ENCODE measurements at regions not wholly inside any gene's neighbourhood (a gene's known extent, or its start where the extent isn't known, plus 50 kb on each side); places are given as distances from the start of the nearest gene placed in this dataset.

- no peak overlapping the region for H3K4me3 ChIP-seq (ENCODE audit: low read depth, low read length)
- DNase-seq (ENCODE audit: low read depth), result no peak
- TF ChIP-seq, protein P1, sequence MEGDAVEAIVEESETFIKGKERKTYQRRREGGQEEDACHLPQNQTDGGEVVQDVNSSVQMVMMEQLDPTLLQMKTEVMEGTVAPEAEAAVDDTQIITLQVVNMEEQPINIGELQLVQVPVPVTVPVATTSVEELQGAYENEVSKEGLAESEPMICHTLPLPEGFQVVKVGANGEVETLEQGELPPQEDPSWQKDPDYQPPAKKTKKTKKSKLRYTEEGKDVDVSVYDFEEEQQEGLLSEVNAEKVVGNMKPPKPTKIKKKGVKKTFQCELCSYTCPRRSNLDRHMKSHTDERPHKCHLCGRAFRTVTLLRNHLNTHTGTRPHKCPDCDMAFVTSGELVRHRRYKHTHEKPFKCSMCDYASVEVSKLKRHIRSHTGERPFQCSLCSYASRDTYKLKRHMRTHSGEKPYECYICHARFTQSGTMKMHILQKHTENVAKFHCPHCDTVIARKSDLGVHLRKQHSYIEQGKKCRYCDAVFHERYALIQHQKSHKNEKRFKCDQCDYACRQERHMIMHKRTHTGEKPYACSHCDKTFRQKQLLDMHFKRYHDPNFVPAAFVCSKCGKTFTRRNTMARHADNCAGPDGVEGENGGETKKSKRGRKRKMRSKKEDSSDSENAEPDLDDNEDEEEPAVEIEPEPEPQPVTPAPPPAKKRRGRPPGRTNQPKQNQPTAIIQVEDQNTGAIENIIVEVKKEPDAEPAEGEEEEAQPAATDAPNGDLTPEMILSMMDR (IDR thresholded peaks at IDR 0.05; ENCODE audit: low read depth, low read length, missing control alignments), result no peak
Measured at GRCh38 chr4:43345323-43345925, 452.9 kb downstream of the GRXCR1 start.

DNA sequence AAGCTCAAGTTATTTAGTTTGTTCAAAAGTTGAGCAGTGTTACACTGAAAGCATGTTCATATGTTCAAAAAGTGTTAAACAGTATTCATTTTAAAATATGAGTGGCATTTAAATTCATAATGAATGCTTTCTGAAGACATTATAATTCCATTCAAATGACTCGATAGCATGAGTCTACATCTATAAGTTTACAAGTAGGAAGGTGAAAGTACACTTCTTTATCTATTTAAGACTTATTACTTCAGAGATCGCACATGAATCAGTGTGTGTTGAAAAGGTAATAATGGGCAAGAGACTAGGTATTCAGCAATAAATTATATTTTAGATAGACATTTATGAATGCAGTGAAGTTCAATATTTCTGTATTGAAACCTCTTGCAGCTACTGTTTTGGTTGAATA, 456.1 kb downstream of the GRXCR1 start:
- no peak for DNase-seq (ENCODE audit: low read depth)

DNA sequence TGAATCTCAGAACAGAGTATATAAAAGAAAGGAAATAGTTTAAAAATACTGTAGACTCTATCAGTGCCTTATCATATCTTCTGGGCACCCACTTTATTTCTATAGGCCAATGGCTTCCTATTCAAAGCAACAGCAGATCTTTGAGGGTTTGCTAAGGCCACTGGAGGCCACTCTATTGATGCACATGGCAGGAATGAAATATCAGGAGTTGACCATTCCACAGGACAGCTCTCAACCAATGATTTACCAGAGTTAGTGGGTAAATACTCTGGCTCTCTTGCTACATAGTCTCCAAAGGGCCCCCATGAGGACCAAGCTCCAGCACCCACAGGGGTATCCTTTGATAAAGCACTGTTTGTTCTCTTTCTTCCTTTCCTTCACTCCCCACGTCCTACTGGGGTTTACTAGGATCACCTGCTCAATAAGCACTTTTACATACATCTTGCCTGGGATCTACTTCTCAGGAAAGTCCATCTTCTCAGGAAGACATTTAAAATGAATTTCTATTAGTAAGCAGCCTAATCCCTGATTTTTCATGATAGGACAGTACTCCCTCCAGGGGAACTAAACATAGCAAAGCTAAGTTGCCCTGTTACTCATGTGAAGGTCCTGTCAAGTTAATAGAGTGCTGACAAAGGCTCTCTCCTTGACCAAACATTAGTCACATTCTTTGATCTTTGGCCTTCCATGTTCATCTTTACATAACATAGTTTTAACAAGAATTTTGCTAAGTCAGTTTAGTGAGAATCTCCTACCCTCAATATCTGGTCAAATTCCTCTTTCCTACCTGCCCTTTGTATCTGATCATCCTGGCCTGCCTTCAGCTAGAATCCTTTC, 459.7 kb downstream of the GRXCR1 start:
- H3K4me3 ChIP-seq (ENCODE audit: low read depth, low read length), result no peak overlapping the region
- DNase-seq (ENCODE audit: low read depth), result no peak
- TF ChIP-seq, protein P1 (IDR thresholded peaks at IDR 0.05; ENCODE audit: low read depth, low read length, missing control alignments), result no peak

More for the DNA sequence above, 456.1 kb downstream of the GRXCR1 start:
- no peak overlapping the region for H3K4me3 ChIP-seq (ENCODE audit: low read depth, low read length)
- TF ChIP-seq, protein P1 (IDR thresholded peaks at IDR 0.05; ENCODE audit: low read depth, low read length, missing control alignments), result no peak

DNA sequence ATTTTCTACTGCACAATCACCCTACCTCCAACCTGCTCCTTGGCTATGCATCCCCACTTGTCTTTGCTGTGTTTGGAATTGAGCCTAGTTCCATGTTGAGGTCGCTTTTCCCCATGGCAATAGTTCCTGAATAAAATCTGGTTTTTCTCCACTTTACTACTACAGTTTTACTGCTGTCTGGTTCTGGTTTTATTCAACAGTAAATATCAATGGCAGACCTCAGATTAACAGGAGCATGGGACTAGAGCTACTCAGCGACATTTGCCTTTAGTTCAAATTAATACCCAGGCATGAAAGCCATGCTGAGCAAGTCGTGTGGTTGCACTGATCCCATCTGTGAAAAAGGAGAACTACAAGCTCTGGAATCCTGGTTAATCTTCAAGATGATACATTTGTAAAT, 460.3 kb downstream of the GRXCR1 start:
- no peak overlapping the region for H3K4me3 ChIP-seq (ENCODE audit: low read depth, low read length)
- DNase-seq (ENCODE audit: low read depth), result no peak
- TF ChIP-seq, protein P1 (IDR thresholded peaks at IDR 0.05; ENCODE audit: low read depth, low read length, missing control alignments), result no peak

GRCh38 chr4:43353552-43353951, 461.0 kb downstream of the GRXCR1 start:
- H3K4me3 ChIP-seq (ENCODE audit: low read depth, low read length), result no peak overlapping the region
- DNase-seq (ENCODE audit: low read depth), result no peak
- TF ChIP-seq, protein P1 (IDR thresholded peaks at IDR 0.05; ENCODE audit: low read depth, low read length, missing control alignments), result no peak

DNA sequence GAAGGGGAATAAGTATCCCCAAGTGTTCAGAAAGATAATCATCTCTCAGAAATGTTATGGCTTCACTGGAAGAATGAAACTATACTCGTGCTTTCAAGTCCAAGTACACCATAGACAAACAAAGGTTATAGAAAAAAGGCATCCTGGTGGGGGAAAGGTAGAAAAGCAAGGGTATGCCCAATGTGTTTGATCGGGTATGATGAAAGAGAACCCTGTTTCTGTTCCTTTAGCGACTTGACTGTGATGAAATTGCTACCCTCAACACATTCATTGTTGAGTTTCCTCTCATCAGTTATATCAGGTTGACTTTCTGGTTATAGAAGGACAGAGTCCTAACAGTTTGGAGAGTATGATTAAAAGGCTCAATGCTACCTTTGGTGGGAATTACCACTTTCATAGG, 464.3 kb downstream of the GRXCR1 start:
- no peak for DNase-seq (ENCODE audit: low read depth)
- H3K4me3 ChIP-seq (ENCODE audit: low read depth, low read length), result no peak overlapping the region
- TF ChIP-seq, protein P1 (IDR thresholded peaks at IDR 0.05; ENCODE audit: low read depth, low read length, missing control alignments), result no peak

Data from GM12864 (cell line).